ENCODE measurements at regions not wholly inside any gene's neighbourhood (a gene's known extent, or its start where the extent isn't known, plus 50 kb on each side); places are given as distances from the start of the nearest gene placed in this dataset.

GRCh38 chr11:20311444-20311843, 52.1 kb upstream of the HTATIP2 start:
- DNase-seq: no peak

GRCh38 chr11:20310596-20311394, 52.7 kb upstream of the HTATIP2 start:
- no peak for DNase-seq

- no peak for DNase-seq
These were observed 53.4 kb upstream of the HTATIP2 start for GRCh38 chr11:20310137-20310536.

GRCh38 chr11:20309231-20310025, 54.1 kb upstream of the HTATIP2 start:
- no peak for DNase-seq

- DNase-seq: no peak
These were observed 54.9 kb upstream of the HTATIP2 start for GRCh38 chr11:20308601-20309000.

- DNase-seq: no peak
These were observed 60.0 kb upstream of the HTATIP2 start for GRCh38 chr11:20303391-20303965.

GRCh38 chr11:20293992-20294391, 69.5 kb upstream of the HTATIP2 start:
- DNase-seq: no peak

- DNase-seq: no peak
These were observed 70.0 kb upstream of the HTATIP2 start for GRCh38 chr11:20293531-20293930.

GRCh38 chr11:20289732-20290131, 73.8 kb upstream of the HTATIP2 start:
- DNase-seq: no peak

GRCh38 chr11:20283475-20283874, 80.0 kb upstream of the HTATIP2 start:
- no peak for DNase-seq

- DNase-seq: no peak
These were observed 84.8 kb upstream of the HTATIP2 start for GRCh38 chr11:20278727-20279126.

GRCh38 chr11:20277014-20277413, 86.5 kb upstream of the HTATIP2 start:
- no peak for DNase-seq

- DNase-seq: no peak
These were observed 87.2 kb upstream of the HTATIP2 start for GRCh38 chr11:20275987-20276965.

GRCh38 chr11:20274031-20274430, 89.5 kb upstream of the HTATIP2 start:
- DNase-seq: no peak

GRCh38 chr11:20261526-20261925, 101.3 kb upstream of the DBX1 start:
- no peak for DNase-seq

GRCh38 chr11:20260307-20260706, 100.0 kb upstream of the DBX1 start:
- DNase-seq: no peak

- no peak for DNase-seq
These were observed 99.2 kb upstream of the DBX1 start for GRCh38 chr11:20259506-20259905.

- DNase-seq: no peak
These were observed 98.2 kb upstream of the DBX1 start for GRCh38 chr11:20258376-20258895.

GRCh38 chr11:20256925-20257324, 96.7 kb upstream of the DBX1 start:
- no peak for DNase-seq

- DNase-seq: no peak
These were observed 93.5 kb upstream of the DBX1 start for GRCh38 chr11:20253796-20254195.

GRCh38 chr11:20251496-20251895, 91.2 kb upstream of the DBX1 start:
- no peak for DNase-seq

GRCh38 chr11:20250644-20251247, 90.5 kb upstream of the DBX1 start:
- no peak for DNase-seq
